ENCODE measurements at regions not wholly inside any gene's neighbourhood (a gene's known extent, or its start where the extent isn't known, plus 50 kb on each side); places are given as distances from the start of the nearest gene placed in this dataset.

- TF ChIP-seq CTCF (IDR thresholded peaks at IDR 0.05), result no peak
- TF ChIP-seq POLR2A (IDR thresholded peaks at IDR 0.05), result no peak
Measured at GRCh38 chr11:109894242-109894641, 198.9 kb upstream of the ZC3H12C start.

Data from ovary (tissue), 3 donors.